ENCODE measurements at regions not wholly inside any gene's neighbourhood (a gene's known extent, or its start where the extent isn't known, plus 50 kb on each side); places are given as distances from the start of the nearest gene placed in this dataset.

DNA sequence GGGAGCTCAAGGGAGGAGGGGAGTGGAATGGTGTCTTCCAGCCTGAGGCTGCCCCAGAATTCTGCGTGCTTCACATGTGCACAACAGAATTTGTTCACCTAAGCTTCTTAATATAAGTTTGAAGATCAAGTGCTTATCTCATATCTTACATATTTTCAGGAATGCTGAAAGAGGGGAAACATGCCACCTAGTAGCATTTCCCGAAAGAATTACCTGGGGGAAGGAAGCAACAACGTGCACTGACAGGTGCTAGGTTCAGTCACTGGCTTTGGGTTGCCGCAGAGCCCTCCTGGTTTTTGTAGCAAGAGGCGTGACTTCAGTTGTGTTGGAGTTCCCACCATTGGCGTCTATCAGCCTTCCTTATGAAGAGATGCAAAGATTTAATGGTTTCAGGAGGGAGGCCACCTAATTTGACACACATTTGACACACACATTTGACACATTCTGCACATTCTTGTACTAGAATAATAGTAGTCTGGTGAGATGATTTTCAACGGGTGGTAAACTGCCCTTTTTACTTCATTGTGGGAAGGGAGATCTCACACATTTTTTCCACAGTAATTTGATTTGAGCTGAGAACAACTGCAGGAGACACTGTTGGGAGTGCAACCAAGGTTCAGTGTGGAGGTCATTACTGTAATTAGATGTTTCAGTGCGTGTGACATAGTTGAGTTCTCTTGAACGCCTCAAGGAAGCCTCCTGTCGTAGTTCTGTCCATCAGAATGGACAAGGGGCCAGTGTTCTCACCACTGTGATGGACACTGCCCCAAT is 481.3 kb downstream of the CCDC171 start:
- Histone ChIP-seq H3K27ac (no peak overlapping the region), H3K36me3 (no peaks in the 10 kb centered on the region), H3K9ac (ENCODE audit: low read depth in 2 of 2, low read length in 2 of 2) (no peak overlapping the region), H3K4me1 (no peaks in the 10 kb centered on the region), H3K4me3 (no peak overlapping the region), H3K9me3 (no peaks in the 10 kb centered on the region), H3K27me3 (no peaks in the 10 kb centered on the region)
- TF ChIP-seq, protein P1, sequence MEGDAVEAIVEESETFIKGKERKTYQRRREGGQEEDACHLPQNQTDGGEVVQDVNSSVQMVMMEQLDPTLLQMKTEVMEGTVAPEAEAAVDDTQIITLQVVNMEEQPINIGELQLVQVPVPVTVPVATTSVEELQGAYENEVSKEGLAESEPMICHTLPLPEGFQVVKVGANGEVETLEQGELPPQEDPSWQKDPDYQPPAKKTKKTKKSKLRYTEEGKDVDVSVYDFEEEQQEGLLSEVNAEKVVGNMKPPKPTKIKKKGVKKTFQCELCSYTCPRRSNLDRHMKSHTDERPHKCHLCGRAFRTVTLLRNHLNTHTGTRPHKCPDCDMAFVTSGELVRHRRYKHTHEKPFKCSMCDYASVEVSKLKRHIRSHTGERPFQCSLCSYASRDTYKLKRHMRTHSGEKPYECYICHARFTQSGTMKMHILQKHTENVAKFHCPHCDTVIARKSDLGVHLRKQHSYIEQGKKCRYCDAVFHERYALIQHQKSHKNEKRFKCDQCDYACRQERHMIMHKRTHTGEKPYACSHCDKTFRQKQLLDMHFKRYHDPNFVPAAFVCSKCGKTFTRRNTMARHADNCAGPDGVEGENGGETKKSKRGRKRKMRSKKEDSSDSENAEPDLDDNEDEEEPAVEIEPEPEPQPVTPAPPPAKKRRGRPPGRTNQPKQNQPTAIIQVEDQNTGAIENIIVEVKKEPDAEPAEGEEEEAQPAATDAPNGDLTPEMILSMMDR (IDR thresholded peaks at IDR 0.05), result no peak
- intact Hi-C loops (cut with DNase I), result no loop called here
- no peak for DNase-seq

DNA sequence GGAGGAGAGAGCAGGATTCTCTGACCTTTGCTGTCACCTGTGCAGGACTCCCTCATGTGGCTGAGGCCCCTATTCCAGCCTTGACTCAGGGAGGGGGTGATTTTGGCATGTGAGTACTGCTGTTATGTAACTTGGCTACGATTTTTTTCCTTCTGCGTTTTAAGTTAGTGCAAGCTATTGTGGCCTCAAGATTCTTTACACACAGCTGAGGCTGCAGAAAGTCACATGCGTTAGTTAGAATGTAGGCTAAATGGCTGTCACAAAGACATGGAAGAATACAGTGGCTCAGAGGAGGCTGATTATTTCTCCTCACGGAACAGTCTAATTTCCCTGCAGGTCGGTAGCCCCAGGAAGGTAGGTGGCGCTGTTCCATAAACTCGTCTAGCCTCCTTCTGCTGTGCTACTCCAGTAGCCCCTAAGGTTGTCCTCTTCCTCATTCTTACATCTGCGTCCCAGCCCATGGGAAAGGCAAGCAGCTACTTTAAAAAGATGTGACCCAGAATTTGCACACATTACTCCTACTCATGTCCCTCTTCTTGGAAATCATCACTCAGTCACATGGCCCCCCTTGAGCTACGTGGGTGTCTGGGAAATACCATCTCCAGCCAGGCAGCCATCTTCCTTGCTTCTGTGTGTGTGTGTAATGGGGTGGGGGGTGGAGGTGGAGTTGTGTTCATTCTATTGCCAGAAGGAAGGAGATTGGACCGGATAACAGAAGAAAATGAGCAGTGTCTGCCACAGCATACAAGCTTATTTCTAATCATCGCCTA is 486.6 kb downstream of the CCDC171 start:
- H3K27me3 ChIP-seq, result no peaks in the 10 kb centered on the region
- H3K9ac ChIP-seq (ENCODE audit: low read depth in 2 of 2, low read length in 2 of 2), result no peak overlapping the region
- H3K4me3 ChIP-seq, result no peak overlapping the region
- no peaks in the 10 kb centered on the region for H3K9me3 ChIP-seq
- H3K4me1 ChIP-seq, result no peaks in the 10 kb centered on the region
- DNase-seq, result peak; percentile 22
- no peak overlapping the region for H3K27ac ChIP-seq
- H3K36me3 ChIP-seq, result no peaks in the 10 kb centered on the region
- intact Hi-C loops (cut with DNase I), result no loop called here
- TF ChIP-seq, protein P1 (IDR thresholded peaks at IDR 0.05), result no peak

DNA sequence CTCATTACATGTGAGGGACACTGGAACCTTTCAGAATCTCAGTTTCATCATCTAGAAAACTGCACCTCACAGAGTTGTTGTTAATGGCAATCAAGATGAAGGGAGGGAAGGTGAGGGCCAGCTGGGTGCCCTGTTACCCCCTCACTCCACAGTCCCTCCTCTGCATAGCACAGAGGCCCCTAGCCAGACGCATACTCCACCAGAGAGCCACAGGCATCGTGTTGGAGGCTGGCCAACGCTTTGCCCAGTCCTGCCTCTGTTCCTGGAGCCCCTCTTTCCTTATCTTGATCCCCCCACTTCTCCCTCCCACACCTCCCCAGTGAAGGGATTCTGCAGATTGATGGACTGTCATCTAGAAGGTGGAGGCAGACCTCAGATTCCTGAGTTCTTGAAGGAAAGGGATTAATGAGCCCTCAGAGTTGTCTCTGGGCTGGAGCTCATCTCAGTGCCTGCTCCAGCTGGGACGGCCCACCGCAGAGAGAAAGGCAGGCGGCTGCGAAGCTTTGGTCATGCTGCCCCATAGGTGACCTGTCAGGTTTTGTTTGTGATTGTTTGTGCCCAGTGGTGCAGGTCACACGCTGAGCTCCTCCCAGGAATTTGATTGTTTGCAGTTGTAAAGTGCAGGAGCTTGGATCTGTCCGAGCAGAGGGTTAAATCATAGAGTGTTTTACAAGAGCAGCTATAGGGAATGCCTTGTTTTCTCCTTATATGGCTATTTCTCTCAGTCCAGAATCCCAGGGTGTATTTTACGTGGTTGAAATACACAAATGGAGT is 487.3 kb downstream of the CCDC171 start:
- no peaks in the 10 kb centered on the region for H3K4me1 ChIP-seq
- no peak overlapping the region for H3K9ac ChIP-seq (ENCODE audit: low read depth in 2 of 2, low read length in 2 of 2)
- TF ChIP-seq, protein P1 (IDR thresholded peaks at IDR 0.05), result no peak
- H3K36me3 ChIP-seq, result no peaks in the 10 kb centered on the region
- intact Hi-C loops (cut with DNase I), result no loop called here
- no peak for DNase-seq
- H3K27me3 ChIP-seq, result no peaks in the 10 kb centered on the region
- H3K4me3 ChIP-seq, result no peak overlapping the region
- H3K9me3 ChIP-seq, result no peaks in the 10 kb centered on the region
- H3K27ac ChIP-seq, result no peak overlapping the region

DNA sequence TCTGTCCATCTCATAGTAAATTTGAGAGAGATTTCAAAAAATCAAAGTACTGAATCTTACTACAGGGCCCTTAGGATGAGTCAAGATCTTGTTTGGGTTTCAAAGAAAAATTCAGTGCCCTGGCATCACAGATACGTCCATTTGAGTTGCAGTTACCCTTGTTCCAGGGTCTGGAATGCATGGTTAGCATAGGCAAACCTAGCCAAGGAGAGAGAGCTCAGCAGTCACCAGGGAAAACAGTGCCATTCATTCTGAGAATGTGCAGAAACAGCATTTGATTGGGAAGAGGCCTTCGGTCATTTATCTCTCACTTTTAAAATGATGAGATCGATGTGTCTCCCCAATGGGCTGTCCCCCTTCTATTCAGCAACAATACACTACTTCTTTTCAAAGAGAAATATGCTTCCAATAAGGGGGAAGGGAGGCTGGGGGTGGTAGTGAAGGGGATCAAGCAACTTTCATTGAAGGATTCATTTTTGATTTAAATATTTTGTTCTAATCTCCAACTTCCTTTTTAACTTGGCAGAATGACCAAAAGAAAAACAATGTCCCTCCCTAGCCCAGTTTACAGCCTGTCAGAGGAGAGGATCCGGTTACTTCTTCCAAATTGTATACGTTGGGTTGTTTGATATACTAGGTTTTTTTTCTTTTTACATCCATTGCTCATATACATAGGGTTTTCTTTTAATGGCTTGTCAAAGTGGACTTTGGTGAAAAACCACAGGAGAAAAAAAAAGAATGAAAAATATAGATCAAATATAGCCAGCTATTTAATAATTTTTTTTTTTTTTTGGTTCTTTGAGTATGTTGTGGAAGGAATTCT is 491.1 kb downstream of the CCDC171 start:
- Histone ChIP-seq H3K4me3 (no peak overlapping the region), H3K9me3 (no peaks in the 10 kb centered on the region), H3K4me1 (no peaks in the 10 kb centered on the region), H3K36me3 (no peaks in the 10 kb centered on the region), H3K9ac (ENCODE audit: low read depth in 2 of 2, low read length in 2 of 2) (no peak overlapping the region), H3K27me3 (no peaks in the 10 kb centered on the region), H3K27ac (no peak overlapping the region)
- intact Hi-C loops (cut with DNase I), result no loop called here
- TF ChIP-seq, protein P1 (IDR thresholded peaks at IDR 0.05), result no peak
- DNase-seq, result no peak

DNA sequence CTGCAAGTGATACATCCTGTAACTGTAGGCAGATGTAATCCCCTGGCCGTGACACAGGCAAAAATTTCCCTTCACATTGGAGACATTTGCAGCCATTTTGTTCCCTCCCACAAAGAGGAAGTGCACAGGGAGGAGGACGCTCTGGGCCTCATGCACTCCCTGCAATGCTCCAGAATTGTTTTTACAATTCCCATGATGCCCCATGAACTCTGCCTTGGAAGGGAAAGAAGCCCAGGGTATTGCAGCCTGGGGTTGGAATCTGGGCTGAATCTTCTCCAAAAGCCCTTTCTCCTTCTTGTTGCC is 491.7 kb downstream of the CCDC171 start:
- Histone ChIP-seq H3K9me3 (no peaks in the 10 kb centered on the region), H3K27ac (no peak overlapping the region), H3K4me1 (no peaks in the 10 kb centered on the region), H3K4me3 (no peak overlapping the region), H3K36me3 (no peaks in the 10 kb centered on the region), H3K9ac (ENCODE audit: low read depth in 2 of 2, low read length in 2 of 2) (no peak overlapping the region), H3K27me3 (no peaks in the 10 kb centered on the region)
- intact Hi-C loops (cut with DNase I), result no loop called here
- TF ChIP-seq, protein P1 (IDR thresholded peaks at IDR 0.05), result no peak
- DNase-seq, result no peak
